AG09319 (cell line): ENCODE measurements at regions not wholly inside any gene's neighbourhood (a gene's known extent, or its start where the extent isn't known, plus 50 kb on each side); places are given as distances from the start of the nearest gene placed in this dataset.
A peak's percentile ranks its signal among the peaks of the same experiment; 100 is the strongest.

ENCODE experiments used
- DNase-seq: peaks from one replicate; pipeline ENCODE4 v3.0.0-alpha.2; 2010; ENCODE audit warnings: low read depth; ENCODE audit errors: extremely low read depth
- TF ChIP-seq, protein P1 (sequence below): IDR thresholded peaks from 2 replicates; pipeline ENCODE4 v1.5.1; 2011; ENCODE audit warnings: low read depth, mild to moderate bottlenecking, inconsistent platforms, low read length, moderate library complexity

DNA sequence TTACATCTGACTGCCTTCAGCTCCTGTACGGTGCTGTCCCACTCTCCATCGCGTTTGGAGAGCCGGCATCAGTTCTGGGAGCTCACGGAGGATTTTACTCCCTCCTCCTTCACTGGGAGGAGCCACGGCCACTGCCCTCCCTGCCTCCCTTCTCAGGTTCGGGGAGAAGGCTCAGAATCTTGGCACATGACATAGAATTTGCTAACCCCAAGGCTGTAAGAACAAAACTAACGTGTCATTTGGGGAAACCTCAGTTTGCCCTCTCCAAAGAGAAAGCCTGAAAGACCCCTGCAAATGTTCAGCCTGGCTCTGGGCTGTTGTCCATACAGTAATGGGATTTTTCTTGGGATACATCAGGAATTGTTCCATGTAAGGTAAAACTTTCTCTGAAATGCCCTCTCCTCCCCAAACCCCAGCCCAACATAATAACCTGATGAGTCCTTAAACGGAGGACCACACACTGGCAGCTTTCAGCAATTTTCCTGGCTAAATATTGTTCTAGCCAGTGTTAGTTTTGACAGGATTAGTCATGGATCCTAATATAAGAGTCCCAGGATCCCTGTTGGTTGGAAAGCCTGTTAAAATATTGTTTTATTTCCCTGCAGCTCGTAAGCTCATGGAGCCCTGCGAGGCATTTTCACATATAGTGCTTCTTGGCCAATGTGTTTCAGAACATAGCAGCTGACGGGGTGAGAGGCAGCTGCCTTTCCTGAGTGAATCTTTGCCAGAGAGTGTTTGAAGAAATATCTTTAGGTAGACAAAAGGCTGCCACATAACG, 98.8 kb downstream of the RHOU start:
- TF ChIP-seq, protein P1, sequence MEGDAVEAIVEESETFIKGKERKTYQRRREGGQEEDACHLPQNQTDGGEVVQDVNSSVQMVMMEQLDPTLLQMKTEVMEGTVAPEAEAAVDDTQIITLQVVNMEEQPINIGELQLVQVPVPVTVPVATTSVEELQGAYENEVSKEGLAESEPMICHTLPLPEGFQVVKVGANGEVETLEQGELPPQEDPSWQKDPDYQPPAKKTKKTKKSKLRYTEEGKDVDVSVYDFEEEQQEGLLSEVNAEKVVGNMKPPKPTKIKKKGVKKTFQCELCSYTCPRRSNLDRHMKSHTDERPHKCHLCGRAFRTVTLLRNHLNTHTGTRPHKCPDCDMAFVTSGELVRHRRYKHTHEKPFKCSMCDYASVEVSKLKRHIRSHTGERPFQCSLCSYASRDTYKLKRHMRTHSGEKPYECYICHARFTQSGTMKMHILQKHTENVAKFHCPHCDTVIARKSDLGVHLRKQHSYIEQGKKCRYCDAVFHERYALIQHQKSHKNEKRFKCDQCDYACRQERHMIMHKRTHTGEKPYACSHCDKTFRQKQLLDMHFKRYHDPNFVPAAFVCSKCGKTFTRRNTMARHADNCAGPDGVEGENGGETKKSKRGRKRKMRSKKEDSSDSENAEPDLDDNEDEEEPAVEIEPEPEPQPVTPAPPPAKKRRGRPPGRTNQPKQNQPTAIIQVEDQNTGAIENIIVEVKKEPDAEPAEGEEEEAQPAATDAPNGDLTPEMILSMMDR: no peak
- no peak for DNase-seq

GRCh38 chr1:228835456-228835855, 100.2 kb downstream of the RHOU start:
- TF ChIP-seq, protein P1: no peak
- DNase-seq: no peak

GRCh38 chr1:228835911-228836310, 100.6 kb downstream of the RHOU start:
- no peak for DNase-seq
- TF ChIP-seq, protein P1: no peak

- no peak for DNase-seq
- TF ChIP-seq, protein P1: no peak
Measured at GRCh38 chr1:228836427-228836826, 101.1 kb downstream of the RHOU start.

DNA sequence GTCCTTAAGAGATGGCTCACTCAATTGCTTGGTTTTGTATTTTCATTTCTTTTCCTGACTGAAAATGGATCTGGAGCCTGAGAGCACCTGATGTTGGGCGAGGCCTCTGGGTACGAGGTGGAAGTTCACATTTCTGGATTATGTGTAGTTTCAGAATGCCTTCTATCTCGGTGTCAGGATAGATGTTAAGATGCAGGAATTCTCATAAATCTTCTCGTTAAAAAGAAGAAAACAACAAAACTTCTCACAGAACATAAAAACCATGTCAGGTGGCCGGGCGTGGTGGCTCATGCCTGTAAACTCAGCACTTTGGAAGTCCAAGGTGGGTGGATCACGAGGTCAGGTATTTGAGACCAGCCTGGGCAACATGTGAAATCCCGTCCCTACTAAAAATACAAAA, 101.8 kb downstream of the RHOU start:
- no peak for DNase-seq
- TF ChIP-seq, protein P1: no peak

DNA sequence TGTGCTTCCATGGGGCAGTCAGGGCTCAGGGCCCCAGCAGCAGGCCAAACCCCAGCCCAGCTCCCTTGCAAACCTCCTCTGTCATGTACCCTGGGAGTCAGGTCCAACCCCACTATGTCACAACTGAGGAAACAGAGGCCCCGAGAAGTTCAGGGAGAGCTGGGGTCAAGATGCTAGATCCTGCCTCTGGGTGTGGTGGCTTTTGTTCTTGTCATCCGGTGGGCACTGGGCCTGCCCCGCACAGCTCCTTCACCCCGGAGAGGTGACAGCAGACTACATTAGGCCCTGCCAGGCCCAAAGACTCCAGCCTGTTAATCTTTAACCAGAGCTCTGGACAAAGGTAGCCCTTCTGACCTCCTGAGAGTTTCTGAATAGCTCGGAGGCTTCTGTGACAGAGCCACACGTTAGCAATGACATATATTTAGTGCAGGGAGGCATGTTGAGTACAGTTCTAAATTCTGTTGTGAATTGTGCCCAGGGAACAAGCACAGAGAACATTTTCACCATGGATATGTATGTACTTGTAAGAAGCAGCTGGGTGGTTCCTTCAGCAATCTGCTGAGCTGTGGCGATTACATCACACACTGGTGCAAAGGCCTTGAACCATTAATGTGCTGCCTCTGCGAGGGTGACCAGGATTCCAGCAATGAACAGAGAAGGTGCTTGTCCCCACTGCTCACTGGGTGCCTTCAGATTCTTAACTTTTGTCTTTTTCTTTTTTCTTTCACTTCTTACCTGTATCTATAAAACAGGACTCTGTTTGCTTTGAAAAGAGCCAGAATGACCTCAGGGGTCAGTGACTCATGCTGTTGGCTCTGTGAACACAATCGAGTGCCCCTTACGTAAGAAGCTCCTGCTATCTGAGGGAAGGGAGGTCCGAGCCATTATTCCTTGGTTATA, 102.8 kb downstream of the RHOU start:
- DNase-seq: peak; percentile 52
- TF ChIP-seq, protein P1: no peak
